BLaER1 treated with 17β-estradiol and CSF1 and Interleukin-3, amounts not matched to agents 10 nM and 100 nM (cell line): ENCODE measurements at regions not wholly inside any gene's neighbourhood (a gene's known extent, or its start where the extent isn't known, plus 50 kb on each side); places are given as distances from the start of the nearest gene placed in this dataset.
A peak's percentile ranks its signal among the peaks of the same experiment; 100 is the strongest.

Experiments used
- H3K27ac ChIP-seq, 11 experiments: shearing (Covaris generic); formaldehyde crosslinking; 2 replicates each; pipeline ENCODE4 v1.8.1; 2022
- H3K27me3 ChIP-seq, 11 experiments: shearing (Covaris generic); formaldehyde crosslinking; 2 replicates each; pipeline ENCODE4 v1.8.1; 2022
- H3K36me3 ChIP-seq, 11 experiments: shearing (Covaris generic); formaldehyde crosslinking; 2 replicates each; pipeline ENCODE4 v1.8.1; 2022
- H3K4me1 ChIP-seq, 10 experiments: shearing (Covaris generic); formaldehyde crosslinking; 2 replicates each; pipeline ENCODE4 v1.8.1; 2022
- H3K4me2 ChIP-seq, 11 experiments: shearing (Covaris generic); formaldehyde crosslinking; 2 replicates each; pipeline ENCODE4 v1.8.1; 2022
- H3K4me3 ChIP-seq, 10 experiments: shearing (Covaris generic); formaldehyde crosslinking; 2 replicates each; pipeline ENCODE4 v1.8.1; 2022
- H3K9ac ChIP-seq, 11 experiments: shearing (Covaris generic); formaldehyde crosslinking; 2 replicates each; pipeline ENCODE4 v1.8.1; 2022
- H3K9me3 ChIP-seq, 11 experiments: shearing (Covaris generic); formaldehyde crosslinking; replicated peaks in 1 of 11; 2 replicates each; pipeline ENCODE4 v1.8.1; 2022
- H4K20me1 ChIP-seq, 11 experiments: shearing (Covaris generic); formaldehyde crosslinking; 2 replicates each; pipeline ENCODE4 v1.8.1; 2022
- Cebpa-rat ChIP-seq, 11 experiments: shearing (Covaris generic); IDR thresholded peaks; 2 replicates each; pipeline ENCODE4 v1.8.1; 2022

DNA sequence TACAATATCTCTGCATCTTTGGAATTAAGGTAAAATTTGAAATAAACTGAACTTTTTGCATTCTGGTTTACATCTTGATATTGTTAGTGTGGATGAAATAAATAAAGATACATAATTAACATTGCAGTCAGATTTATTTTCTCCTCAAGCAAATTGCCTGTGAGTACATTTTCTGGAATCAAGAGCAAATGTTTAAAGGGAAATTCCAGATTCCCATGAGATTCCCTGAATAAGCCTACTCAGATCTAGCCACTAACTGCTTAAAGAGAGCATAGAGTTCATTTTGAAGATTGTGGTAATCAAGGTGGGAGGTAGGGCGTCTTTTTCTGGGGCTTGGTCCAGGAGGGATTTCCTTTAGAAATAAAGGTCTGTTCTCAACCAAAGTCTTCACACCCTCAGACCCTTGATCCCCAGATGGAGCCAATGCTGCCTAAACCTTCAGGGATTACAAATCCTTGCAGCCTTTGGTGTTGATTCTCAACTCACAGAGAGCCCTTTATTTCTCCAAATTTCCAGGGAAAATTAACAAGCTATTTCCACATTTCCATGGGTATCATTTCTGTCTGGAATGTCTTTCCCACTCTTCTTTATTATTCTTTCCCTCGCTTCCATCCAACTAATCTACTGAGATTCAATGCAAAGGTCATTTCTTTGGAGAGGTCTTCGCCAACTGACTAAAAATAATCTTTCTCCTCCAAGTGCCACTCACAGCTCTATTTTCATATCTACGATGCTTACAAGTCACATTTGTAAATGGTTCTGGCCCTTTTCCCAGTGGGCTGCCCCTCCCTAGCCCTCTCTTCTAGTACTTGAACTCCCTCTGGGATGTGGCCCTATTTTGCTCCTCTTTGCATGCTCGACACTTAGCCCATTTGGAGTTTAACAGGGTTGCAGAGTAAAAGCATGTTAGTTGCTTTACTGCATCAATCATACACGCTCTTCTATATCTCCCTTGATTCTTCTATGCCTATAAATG is 79.8 kb upstream of the SPATS2L start:
- Histone ChIP-seq H3K9me3 (no peaks in the 10 kb centered on the region; a peak in 1 of 22 replicates), H3K36me3 (no peaks in the 10 kb centered on the region), H3K4me2 (peak overlapping the region in 1 of 11 experiments; percentile 5; a peak in 1 of 22 replicates), H4K20me1 (no peaks in the 10 kb centered on the region), H3K4me1 (peaks cover 0 to 14% (median 10%) of the 10 kb centered on the region in 10 experiments; a peak in 14 of 20 replicates), H3K9ac (no peak overlapping the region), H3K27me3 (no peaks in the 10 kb centered on the region), H3K4me3 (no peak overlapping the region), H3K27ac (no peak overlapping the region)
- TF ChIP-seq Cebpa-rat (IDR thresholded peaks at IDR 0.05) = no peak

- Histone ChIP-seq H3K4me3 (no peak overlapping the region), H3K27ac (no peak overlapping the region), H3K4me1 (peaks cover 0 to 8% (median 0%) of the 10 kb centered on the region in 10 experiments; a peak in 3 of 20 replicates), H4K20me1 (no peaks in the 10 kb centered on the region), H3K4me2 (no peak overlapping the region), H3K36me3 (no peaks in the 10 kb centered on the region), H3K9me3 (no peaks in the 10 kb centered on the region), H3K9ac (no peak overlapping the region), H3K27me3 (no peaks in the 10 kb centered on the region)
- TF ChIP-seq Cebpa-rat (IDR thresholded peaks at IDR 0.05) = no peak
Measured at GRCh38 chr2:200230716-200231115, 75.8 kb upstream of the SPATS2L start.

GRCh38 chr2:200235533-200235932 is 71.0 kb upstream of the SPATS2L start:
- Histone ChIP-seq H3K9me3 (no peaks in the 10 kb centered on the region), H3K9ac (no peak overlapping the region), H4K20me1 (no peaks in the 10 kb centered on the region), H3K27ac (no peak overlapping the region), H3K4me2 (no peak overlapping the region), H3K4me3 (no peak overlapping the region), H3K27me3 (no peaks in the 10 kb centered on the region), H3K4me1 (no peaks in the 10 kb centered on the region), H3K36me3 (no peaks in the 10 kb centered on the region)
- 0 out of 22 replicates have a peak, but pooled peaks of 1 of the 11 experiments have one; percentile 34 for TF ChIP-seq Cebpa-rat (IDR thresholded peaks at IDR 0.05)

- no peak overlapping the region for H3K27ac ChIP-seq
- H3K9ac ChIP-seq = no peak overlapping the region
- H3K36me3 ChIP-seq = no peaks in the 10 kb centered on the region
- no peak overlapping the region for H3K4me3 ChIP-seq
- H3K9me3 ChIP-seq = no peaks in the 10 kb centered on the region
- no peaks in the 10 kb centered on the region for H4K20me1 ChIP-seq
- H3K4me1 ChIP-seq = no peaks in the 10 kb centered on the region
- no peak overlapping the region for H3K4me2 ChIP-seq
- no peaks in the 10 kb centered on the region for H3K27me3 ChIP-seq
- TF ChIP-seq Cebpa-rat (IDR thresholded peaks at IDR 0.05) = no peak
Measured at GRCh38 chr2:200239216-200239615, 67.3 kb upstream of the SPATS2L start.

DNA sequence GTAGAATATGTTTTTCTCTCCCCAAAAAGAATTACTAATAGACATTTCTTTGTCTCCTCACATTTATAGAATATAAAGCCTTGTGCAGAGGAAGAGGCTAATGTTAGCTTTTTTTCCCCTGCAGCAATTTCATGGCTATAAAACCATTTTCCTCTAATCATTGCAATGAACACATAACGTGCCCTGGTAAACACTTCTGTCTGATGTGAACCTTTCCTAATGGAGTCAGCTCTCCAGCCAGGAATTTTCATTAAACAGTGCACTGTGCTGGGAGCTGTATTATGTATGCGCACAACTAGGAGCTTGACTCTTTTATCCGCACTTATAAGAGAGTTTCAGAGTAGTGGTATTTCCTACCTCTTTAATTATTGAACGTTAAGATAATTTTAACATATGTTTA is 63.9 kb upstream of the SPATS2L start:
- Histone ChIP-seq H3K9ac (no peak overlapping the region), H3K9me3 (no peaks in the 10 kb centered on the region), H3K4me1 (no peaks in the 10 kb centered on the region), H3K36me3 (no peaks in the 10 kb centered on the region), H3K4me2 (no peak overlapping the region), H3K4me3 (no peak overlapping the region), H3K27ac (no peak overlapping the region), H4K20me1 (no peaks in the 10 kb centered on the region), H3K27me3 (no peaks in the 10 kb centered on the region)
- TF ChIP-seq Cebpa-rat (IDR thresholded peaks at IDR 0.05) = no peak

GRCh38 chr2:200243441-200243840 is 63.1 kb upstream of the SPATS2L start:
- H4K20me1 ChIP-seq = no peaks in the 10 kb centered on the region
- no peak overlapping the region for H3K9ac ChIP-seq
- H3K4me3 ChIP-seq = no peak overlapping the region
- H3K27ac ChIP-seq = no peak overlapping the region
- no peaks in the 10 kb centered on the region for H3K4me1 ChIP-seq
- no peaks in the 10 kb centered on the region for H3K9me3 ChIP-seq
- H3K27me3 ChIP-seq = no peaks in the 10 kb centered on the region
- no peaks in the 10 kb centered on the region for H3K36me3 ChIP-seq
- no peak overlapping the region for H3K4me2 ChIP-seq
- TF ChIP-seq Cebpa-rat (IDR thresholded peaks at IDR 0.05) = no peak

DNA sequence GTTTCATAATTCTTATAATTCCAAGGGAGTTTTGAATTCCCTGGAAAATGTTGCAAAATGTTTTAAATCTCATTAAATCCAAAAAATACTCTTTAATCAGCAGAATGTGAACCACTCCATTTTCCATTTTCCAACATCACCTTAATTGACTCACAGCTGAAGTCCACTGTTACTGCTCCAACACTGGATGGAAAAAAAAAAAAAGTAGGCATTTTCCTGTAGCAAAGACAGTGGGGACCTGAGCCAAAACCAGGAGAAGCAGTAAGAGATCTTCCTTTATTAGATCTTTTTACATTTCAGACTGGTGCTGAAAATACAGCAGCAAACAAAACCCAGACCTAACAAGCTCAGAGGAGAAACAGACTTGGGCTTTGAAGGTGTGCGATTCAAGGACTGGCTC is 62.4 kb upstream of the SPATS2L start:
- H3K36me3 ChIP-seq = no peaks in the 10 kb centered on the region
- no peaks in the 10 kb centered on the region for H3K27me3 ChIP-seq
- no peak overlapping the region for H3K27ac ChIP-seq
- H3K4me3 ChIP-seq = no peak overlapping the region
- no peak overlapping the region for H3K9ac ChIP-seq
- H3K9me3 ChIP-seq = no peaks in the 10 kb centered on the region
- no peaks in the 10 kb centered on the region for H3K4me1 ChIP-seq
- H4K20me1 ChIP-seq = no peaks in the 10 kb centered on the region
- no peak overlapping the region for H3K4me2 ChIP-seq
- no peak for TF ChIP-seq Cebpa-rat (IDR thresholded peaks at IDR 0.05)

DNA sequence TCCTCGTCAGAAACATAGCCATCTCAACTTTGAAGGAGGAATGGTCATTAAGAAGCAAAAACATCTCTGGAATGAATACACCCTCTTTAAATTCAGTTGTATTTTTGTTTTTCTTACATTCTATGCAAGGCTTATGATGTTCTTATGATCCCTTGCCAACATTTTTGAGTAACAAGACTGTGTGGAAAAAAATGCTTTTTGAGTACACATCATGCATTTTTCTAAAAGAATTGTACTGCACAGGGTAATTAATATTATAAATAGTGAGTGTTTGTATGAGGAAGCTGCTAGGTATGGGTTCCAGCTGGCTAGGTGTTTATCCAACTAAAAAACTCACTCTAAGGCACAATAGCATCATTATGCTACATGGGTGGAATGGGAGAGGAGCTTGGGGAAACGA is 59.0 kb upstream of the SPATS2L start:
- H3K4me1 ChIP-seq = no peaks in the 10 kb centered on the region
- H3K27ac ChIP-seq = no peak overlapping the region
- H3K9ac ChIP-seq = no peak overlapping the region
- H3K4me2 ChIP-seq = no peak overlapping the region
- no peak for TF ChIP-seq Cebpa-rat (IDR thresholded peaks at IDR 0.05)
- H3K36me3 ChIP-seq = no peaks in the 10 kb centered on the region
- H3K4me3 ChIP-seq = no peak overlapping the region
- H3K27me3 ChIP-seq = no peaks in the 10 kb centered on the region
- no peaks in the 10 kb centered on the region for H4K20me1 ChIP-seq
- peaks cover 0 to 4% (median 0%) of the 10 kb centered on the region in 11 experiments; a peak in 1 of 22 replicates for H3K9me3 ChIP-seq

GRCh38 chr2:200252265-200253067 is 54.0 kb upstream of the SPATS2L start:
- no peak for TF ChIP-seq Cebpa-rat (IDR thresholded peaks at IDR 0.05)
- H3K4me2 ChIP-seq = no peak overlapping the region
- no peak overlapping the region for H3K9ac ChIP-seq

More at GRCh38 chr2:200252265-200253067, 54.0 kb upstream of the SPATS2L start:
- H3K4me1 ChIP-seq = no peaks in the 10 kb centered on the region
- no peaks in the 10 kb centered on the region for H4K20me1 ChIP-seq
- no peaks in the 10 kb centered on the region for H3K27me3 ChIP-seq
- H3K36me3 ChIP-seq = no peaks in the 10 kb centered on the region
- H3K4me3 ChIP-seq = no peak overlapping the region
- H3K27ac ChIP-seq = no peak overlapping the region
- peaks cover 0 to 4% (median 0%) of the 10 kb centered on the region in 11 experiments; a peak in 1 of 22 replicates for H3K9me3 ChIP-seq
